ENCODE measurements at regions not wholly inside any gene's neighbourhood (a gene's known extent, or its start where the extent isn't known, plus 50 kb on each side); places are given as distances from the start of the nearest gene placed in this dataset.
"Not testable (repeated sequence)": the region's sequence is repeated elsewhere in the genome, so short reads cannot be mapped to it uniquely, and the experiment has no call there.

DNA sequence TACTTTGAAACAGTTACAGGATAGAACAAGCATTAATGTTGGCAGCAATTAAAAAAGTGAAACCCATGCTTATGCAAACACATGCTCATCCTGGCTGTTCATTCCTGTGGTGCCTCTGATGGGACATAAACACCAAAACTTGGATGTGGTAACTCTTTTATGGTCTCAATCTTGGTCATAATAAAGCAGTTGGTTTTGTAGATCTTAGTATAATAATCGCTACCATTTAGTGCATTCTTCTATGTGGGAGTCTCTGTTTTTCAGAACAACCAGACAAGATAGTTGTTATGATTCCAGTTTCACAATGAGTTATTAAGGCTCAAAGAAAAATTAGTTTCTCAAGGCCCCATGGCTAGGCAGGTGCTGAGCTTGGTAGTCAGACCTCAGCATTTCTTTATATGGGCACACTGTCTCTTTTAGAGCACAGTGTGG lies 184.0 kb downstream of the UTRN start:
- Histone ChIP-seq H3K36me3 (peaks cover 48% of the 10 kb centered on the region), H3K4me1 (replicated peaks) (no peaks in the 10 kb centered on the region; the same call in 1 of the 2 replicates), H3K27me3 (replicated peaks) (no peaks in the 10 kb centered on the region), H3K27ac (no peak overlapping the region), H3K9me3 (replicated peaks) (no peaks in the 10 kb centered on the region), H3K4me3 (no peak overlapping the region)
- no peak for DNase-seq (ENCODE audit: low read depth in 1 of 2, low spot score in 2 of 2)

DNA sequence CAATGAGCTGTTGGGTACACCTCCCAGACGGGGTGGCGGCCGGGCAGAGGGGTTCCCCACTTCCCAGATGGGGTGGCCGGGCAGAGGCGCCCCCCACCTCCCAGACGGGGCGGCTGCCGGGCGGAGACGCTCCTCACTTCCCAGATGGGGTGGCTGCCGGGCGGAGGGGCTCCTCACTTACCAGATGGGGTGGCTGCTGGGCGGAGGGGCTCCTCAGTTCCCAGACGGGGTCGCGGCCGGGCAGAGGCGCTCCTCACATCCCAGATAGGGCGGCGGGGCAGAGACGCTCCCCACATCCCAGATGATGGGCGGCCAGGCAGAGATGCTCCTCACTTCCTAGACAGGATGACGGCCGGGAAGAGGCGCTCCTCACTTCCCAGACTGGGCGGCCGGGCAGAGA lies 185.1 kb downstream of the UTRN start:
- H3K4me1 ChIP-seq (replicated peaks); H3K4me3 ChIP-seq; H3K9me3 ChIP-seq (replicated peaks); DNase-seq (ENCODE audit: low read depth in 1 of 2, low spot score in 2 of 2); H3K27me3 ChIP-seq (replicated peaks); H3K27ac ChIP-seq: not testable (repeated sequence)
- peaks cover 51% of the 10 kb centered on the region for H3K36me3 ChIP-seq

DNA sequence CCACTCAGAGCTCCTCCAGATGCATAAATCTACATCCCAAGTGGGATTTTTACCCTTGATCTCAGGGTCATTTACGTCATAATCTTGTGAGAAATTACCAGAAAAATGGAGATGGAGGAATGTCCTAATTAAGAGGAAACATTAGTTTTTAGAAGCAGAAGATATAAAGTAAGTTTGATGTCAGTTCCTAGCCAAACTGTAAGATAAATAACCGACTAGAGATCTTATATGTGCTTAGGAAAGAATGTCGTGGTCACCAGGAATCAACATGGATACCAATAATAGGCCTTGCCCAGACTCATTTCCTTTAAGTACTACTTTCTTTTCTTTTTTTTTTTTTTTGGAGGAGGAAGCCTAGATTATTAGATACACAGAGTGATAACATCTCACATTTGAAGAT lies 186.9 kb downstream of the UTRN start:
- H3K27me3 ChIP-seq (replicated peaks), result no peaks in the 10 kb centered on the region
- no peaks in the 10 kb centered on the region; the same call in 1 of the 2 replicates for H3K4me1 ChIP-seq (replicated peaks)
- peaks cover 55% of the 10 kb centered on the region for H3K36me3 ChIP-seq
- no peak for DNase-seq (ENCODE audit: low read depth in 1 of 2, low spot score in 2 of 2)
- H3K27ac ChIP-seq, result no peak overlapping the region
- no peak overlapping the region for H3K4me3 ChIP-seq
- no peaks in the 10 kb centered on the region for H3K9me3 ChIP-seq (replicated peaks)

DNA sequence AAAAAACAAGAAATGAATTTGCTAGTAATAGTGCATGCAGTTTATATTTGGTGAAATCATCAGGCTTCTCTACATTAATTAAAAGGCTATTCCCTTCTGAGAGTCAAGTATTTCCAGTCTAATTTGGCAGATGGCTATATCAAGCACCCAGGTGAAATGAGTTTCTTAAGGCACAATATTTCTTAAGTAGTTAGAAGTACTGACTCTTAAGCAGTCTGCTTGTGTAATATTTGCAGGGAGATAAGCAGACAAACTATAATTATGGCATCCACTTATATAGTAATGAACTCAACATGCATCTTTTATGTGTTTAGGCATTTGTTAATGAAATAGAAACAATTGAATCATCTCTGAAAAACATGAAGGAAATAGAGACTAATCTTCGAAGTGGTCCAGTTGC lies 189.2 kb downstream of the UTRN start:
- no peak overlapping the region for H3K27ac ChIP-seq
- H3K4me3 ChIP-seq, result no peak overlapping the region
- no peaks in the 10 kb centered on the region for H3K27me3 ChIP-seq (replicated peaks)
- DNase-seq (ENCODE audit: low read depth in 1 of 2, low spot score in 2 of 2), result no peak
- peaks cover 46% of the 10 kb centered on the region for H3K36me3 ChIP-seq
- H3K4me1 ChIP-seq (replicated peaks), result no peaks in the 10 kb centered on the region; the same call in 1 of the 2 replicates
- no peaks in the 10 kb centered on the region for H3K9me3 ChIP-seq (replicated peaks)

DNA sequence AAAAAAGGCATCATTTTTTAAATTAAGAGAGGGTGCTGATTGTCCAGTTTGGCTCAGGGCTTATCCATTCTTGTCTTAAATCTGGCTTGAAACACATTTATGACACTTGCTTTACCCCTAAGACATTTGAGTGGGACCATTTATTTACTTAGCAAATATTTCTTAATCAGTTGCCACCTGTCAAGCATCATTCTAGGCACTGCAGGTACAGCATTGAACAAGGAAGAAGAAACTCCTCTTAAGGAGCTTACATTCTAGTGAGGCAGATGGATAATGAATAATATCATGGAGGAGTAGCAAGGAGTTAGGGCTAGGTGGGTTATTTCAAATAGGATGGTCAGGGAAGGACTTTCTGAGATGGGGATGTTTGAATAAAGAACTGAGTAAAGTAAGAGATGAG lies 189.8 kb downstream of the UTRN start:
- no peaks in the 10 kb centered on the region for H3K27me3 ChIP-seq (replicated peaks)

DNA sequence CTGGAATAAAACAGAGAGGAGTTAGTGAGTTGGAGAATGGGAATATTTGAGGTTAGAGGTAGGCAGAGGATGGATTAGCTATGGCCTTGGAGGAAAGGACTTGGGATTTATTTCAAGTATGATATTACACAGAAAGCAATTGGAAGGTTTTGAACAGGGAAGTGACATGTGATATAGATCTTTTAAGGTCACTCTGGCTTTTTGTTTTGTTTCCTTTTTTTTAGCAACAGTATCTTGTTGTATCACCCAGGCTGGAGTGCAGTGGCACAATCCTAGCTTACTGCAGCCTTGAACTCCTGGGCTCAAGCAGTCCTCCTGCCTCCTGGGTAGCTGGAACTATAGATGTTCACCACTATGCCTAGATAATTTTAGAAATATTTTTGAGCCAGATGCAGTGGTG lies 190.3 kb downstream of the UTRN start:
- DNase-seq (ENCODE audit: low read depth in 1 of 2, low spot score in 2 of 2), result no peak
- H3K4me3 ChIP-seq, result no peak overlapping the region
- H3K27ac ChIP-seq, result no peak overlapping the region
- H3K4me1 ChIP-seq (replicated peaks), result peaks cover 10% of the 10 kb centered on the region
- H3K36me3 ChIP-seq, result peaks cover 56% of the 10 kb centered on the region
- no peaks in the 10 kb centered on the region for H3K9me3 ChIP-seq (replicated peaks)
- no peaks in the 10 kb centered on the region for H3K27me3 ChIP-seq (replicated peaks)

More for the DNA sequence above, 189.8 kb downstream of the UTRN start:
- no peak for DNase-seq (ENCODE audit: low read depth in 1 of 2, low spot score in 2 of 2)
- Histone ChIP-seq H3K9me3 (replicated peaks) (no peaks in the 10 kb centered on the region), H3K27ac (no peak overlapping the region), H3K36me3 (peaks cover 51% of the 10 kb centered on the region), H3K4me1 (replicated peaks) (peaks cover 5% of the 10 kb centered on the region), H3K4me3 (no peak overlapping the region)

DNA sequence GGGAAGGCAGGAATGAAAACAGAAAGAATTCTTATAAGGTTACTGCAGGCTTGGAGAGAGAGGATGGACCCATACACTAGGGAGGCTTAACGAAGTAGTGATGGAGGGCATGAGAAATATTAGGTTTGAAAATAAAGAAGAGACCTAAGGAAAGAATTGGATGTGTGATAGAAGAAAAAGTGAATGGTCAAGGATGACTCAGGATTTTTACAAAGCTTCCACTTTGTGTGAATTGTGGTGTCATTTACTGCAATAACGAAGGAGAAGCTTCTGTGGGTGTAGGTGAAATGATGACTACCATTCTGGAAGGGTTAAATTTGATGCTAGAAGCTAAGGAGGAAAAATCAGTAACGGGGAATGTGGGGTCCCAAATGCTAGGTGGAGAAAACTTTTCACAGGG lies 191.2 kb downstream of the UTRN start:
- Histone ChIP-seq H3K4me1 (replicated peaks) (peaks cover 10% of the 10 kb centered on the region), H3K27ac (no peak overlapping the region), H3K36me3 (peaks cover 64% of the 10 kb centered on the region), H3K9me3 (replicated peaks) (no peaks in the 10 kb centered on the region), H3K27me3 (replicated peaks) (no peaks in the 10 kb centered on the region), H3K4me3 (no peak overlapping the region)
- DNase-seq (ENCODE audit: low read depth in 1 of 2, low spot score in 2 of 2), result no peak

DNA sequence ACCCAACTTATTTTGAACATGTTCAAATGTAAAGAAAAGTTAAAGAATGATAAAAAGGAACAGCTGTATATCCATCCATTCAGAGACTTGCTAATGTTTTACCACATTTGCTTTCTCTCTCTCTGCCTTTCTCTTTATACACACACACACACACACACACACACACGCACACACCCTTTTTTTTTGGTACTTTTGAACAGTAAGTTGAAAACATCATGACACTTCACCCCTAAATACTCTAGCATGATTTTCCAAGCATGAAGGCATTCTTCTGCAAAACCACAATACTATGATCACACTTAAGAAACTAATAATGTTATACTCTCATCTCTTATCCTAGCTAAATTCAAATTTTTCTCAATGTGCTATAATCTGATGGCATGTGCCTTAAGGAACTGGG lies 192.3 kb downstream of the UTRN start:
- no peaks in the 10 kb centered on the region for H3K9me3 ChIP-seq (replicated peaks)
- DNase-seq (ENCODE audit: low read depth in 1 of 2, low spot score in 2 of 2), result no peak
- H3K36me3 ChIP-seq, result peaks cover 57% of the 10 kb centered on the region
- H3K4me1 ChIP-seq (replicated peaks), result peaks cover 10% of the 10 kb centered on the region
- H3K27me3 ChIP-seq (replicated peaks), result no peaks in the 10 kb centered on the region
- no peak overlapping the region for H3K27ac ChIP-seq
- H3K4me3 ChIP-seq, result no peak overlapping the region

DNA sequence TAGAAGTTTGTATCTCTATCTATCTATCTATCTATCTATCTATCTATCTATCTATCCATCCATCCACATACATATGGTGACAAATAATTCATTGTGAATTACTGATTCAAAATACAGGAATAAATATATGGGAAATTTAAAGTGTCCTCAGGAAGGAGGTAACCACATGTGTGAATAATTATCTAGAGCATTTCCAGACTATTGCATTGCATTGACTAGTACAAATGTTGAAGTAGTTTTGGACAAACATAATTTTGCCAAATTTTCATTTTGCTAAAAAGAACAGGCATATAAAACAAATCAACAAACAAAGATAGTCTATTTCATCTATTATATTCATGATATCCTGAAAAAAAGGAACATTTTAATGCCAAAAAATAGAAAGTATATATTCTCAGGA lies 192.7 kb downstream of the UTRN start:
- no peaks in the 10 kb centered on the region for H3K27me3 ChIP-seq (replicated peaks)
- peaks cover 10% of the 10 kb centered on the region for H3K4me1 ChIP-seq (replicated peaks)
- peaks cover 60% of the 10 kb centered on the region for H3K36me3 ChIP-seq
- no peak for DNase-seq (ENCODE audit: low read depth in 1 of 2, low spot score in 2 of 2)
- H3K9me3 ChIP-seq (replicated peaks), result no peaks in the 10 kb centered on the region
- H3K4me3 ChIP-seq, result no peak overlapping the region
- no peak overlapping the region for H3K27ac ChIP-seq

DNA sequence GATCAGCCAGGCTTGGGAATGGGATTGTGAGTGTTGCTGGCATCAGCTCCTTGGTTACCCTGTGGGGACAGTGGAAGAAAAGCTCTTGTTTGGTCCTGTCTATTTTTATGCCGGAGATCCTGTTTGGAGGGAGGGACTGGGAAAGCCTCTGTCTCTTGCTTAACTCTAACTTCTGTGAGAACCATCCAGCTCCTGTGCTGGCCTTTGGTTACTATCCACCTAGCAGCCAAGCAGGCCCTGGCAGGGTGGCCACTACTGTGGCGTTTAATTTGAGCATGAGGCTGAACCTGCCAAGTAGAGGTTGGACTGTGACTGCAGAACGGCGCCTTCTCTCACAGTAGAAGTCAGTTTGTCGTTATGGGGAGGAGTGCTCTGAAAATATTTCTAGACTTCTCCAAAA lies 193.3 kb downstream of the UTRN start:
- DNase-seq (ENCODE audit: low read depth in 1 of 2, low spot score in 2 of 2), result no peak
- no peak overlapping the region for H3K27ac ChIP-seq
- no peak overlapping the region for H3K4me3 ChIP-seq
- H3K27me3 ChIP-seq (replicated peaks), result no peaks in the 10 kb centered on the region
- no peaks in the 10 kb centered on the region for H3K9me3 ChIP-seq (replicated peaks)
- peaks cover 10% of the 10 kb centered on the region for H3K4me1 ChIP-seq (replicated peaks)
- H3K36me3 ChIP-seq, result peaks cover 62% of the 10 kb centered on the region

DNA sequence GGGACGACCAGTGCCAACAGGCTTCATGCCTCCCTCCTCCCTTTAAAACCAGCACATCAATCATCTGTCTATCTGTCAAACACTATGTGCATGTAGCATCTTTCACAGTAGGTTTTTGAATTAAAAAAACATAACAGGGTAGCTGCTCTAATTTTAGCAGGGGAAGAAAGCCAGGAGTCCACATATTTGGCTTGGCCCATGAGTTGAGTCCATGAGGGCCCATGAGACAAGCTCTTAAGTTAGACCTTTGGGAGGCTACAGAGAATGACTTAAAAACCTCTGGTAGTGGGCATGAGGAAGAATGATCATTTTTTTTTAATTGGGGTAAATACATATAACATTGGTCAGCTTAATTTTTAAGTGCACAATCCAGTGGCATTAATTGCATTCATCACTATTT lies 194.9 kb downstream of the UTRN start:
- no peak for DNase-seq (ENCODE audit: low read depth in 1 of 2, low spot score in 2 of 2)
- Histone ChIP-seq H3K27me3 (replicated peaks) (no peaks in the 10 kb centered on the region), H3K4me3 (no peak overlapping the region), H3K9me3 (replicated peaks) (no peaks in the 10 kb centered on the region), H3K4me1 (replicated peaks) (peaks cover 10% of the 10 kb centered on the region), H3K36me3 (peaks cover 56% of the 10 kb centered on the region), H3K27ac (no peak overlapping the region)

DNA sequence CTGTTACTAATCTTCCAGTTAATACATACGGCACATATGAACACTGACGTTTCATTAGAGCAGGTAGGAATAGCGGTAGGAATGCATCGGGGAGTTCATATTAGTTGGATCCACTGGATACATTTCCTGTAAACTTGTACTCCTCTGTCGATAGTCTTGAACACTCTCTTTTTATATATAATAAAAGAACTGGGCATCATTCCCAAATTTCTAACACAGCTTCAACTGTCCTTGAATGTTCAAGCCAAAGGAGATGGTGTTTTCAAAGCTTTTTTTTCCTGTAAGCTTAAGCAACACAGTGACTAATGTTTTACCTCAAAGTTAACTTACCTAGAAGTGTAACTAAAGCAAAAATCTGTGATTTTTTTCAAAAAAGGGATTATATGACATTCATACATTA lies 195.3 kb downstream of the UTRN start:
- no peak for DNase-seq (ENCODE audit: low read depth in 1 of 2, low spot score in 2 of 2)

DNA sequence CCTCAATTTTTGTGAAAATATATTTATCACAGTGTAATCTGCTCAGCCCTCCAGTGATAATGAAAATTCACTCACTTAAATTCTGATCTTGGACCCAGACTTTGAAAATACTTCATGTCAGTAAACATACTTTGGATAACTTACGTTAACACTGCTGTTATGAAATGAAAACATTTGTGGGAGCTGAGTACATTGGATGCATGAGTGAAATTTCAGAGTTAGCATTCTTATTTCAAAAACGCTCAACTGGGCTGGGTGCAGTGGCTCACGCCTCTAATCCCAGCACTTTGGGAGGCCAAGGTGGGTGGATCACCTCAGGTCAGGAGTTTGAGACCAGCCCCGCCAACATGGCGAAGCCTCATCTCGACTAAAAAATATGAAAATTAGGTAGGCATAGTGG lies 196.4 kb downstream of the UTRN start:
- no peak for DNase-seq (ENCODE audit: low read depth in 1 of 2, low spot score in 2 of 2)
- Histone ChIP-seq H3K27ac (no peak overlapping the region), H3K4me3 (no peak overlapping the region)

More for the DNA sequence above, 195.3 kb downstream of the UTRN start:
- Histone ChIP-seq H3K27me3 (replicated peaks) (no peaks in the 10 kb centered on the region), H3K4me3 (no peak overlapping the region), H3K36me3 (peaks cover 55% of the 10 kb centered on the region), H3K27ac (no peak overlapping the region), H3K4me1 (replicated peaks) (peaks cover 10% of the 10 kb centered on the region), H3K9me3 (replicated peaks) (no peaks in the 10 kb centered on the region)

DNA sequence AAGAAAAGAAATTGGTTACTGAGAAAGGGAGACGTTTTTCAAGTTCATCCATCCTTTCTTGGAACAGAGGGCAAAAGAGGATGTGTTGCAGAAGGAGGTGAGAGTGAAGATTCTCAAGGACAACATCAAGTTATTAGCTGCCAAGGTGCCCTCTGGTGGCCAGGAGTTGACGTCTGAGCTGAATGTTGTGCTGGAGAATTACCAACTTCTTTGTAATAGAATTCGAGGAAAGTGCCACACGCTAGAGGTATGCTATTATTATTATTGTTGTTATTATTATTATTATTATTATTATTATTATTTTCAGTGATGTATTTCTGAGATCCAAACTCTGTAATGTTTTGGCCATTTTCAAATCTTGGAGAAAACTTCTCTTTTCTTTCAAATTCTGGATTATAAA lies 197.0 kb downstream of the UTRN start:
- peaks cover 55% of the 10 kb centered on the region for H3K36me3 ChIP-seq
- H3K9me3 ChIP-seq (replicated peaks), result no peaks in the 10 kb centered on the region
- no peaks in the 10 kb centered on the region for H3K27me3 ChIP-seq (replicated peaks)
- H3K4me3 ChIP-seq, result no peak overlapping the region
- DNase-seq (ENCODE audit: low read depth in 1 of 2, low spot score in 2 of 2), result peak; percentile 59 to 66
- peaks cover 16% of the 10 kb centered on the region for H3K4me1 ChIP-seq (replicated peaks)
- H3K27ac ChIP-seq, result no peak overlapping the region

More for the DNA sequence above, 196.4 kb downstream of the UTRN start:
- no peaks in the 10 kb centered on the region for H3K27me3 ChIP-seq (replicated peaks)
- peaks cover 16% of the 10 kb centered on the region for H3K4me1 ChIP-seq (replicated peaks)
- H3K9me3 ChIP-seq (replicated peaks), result no peaks in the 10 kb centered on the region
- H3K36me3 ChIP-seq, result peaks cover 57% of the 10 kb centered on the region

DNA sequence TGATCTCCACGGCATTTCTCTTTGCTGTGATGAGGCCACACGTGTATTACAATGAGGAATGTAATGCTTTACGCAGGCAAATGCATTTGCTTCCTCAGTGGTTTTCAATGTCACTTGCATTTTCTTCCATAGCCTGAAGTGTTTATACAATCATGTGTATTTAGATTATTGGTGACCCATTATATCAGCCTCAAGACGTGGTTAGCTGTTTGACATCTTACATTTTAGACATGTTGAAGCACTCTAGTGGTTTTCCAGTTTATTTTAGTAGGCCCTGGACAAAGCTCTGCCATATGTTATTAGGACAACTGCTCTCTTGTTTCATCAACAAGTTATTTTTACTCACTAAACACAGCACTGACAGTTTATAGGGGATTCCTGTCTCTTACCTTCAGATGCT lies 200.4 kb downstream of the UTRN start:
- H3K9me3 ChIP-seq (replicated peaks), result no peaks in the 10 kb centered on the region
- H3K4me1 ChIP-seq (replicated peaks), result peaks cover 5% of the 10 kb centered on the region
- no peaks in the 10 kb centered on the region for H3K27me3 ChIP-seq (replicated peaks)
- H3K36me3 ChIP-seq, result peaks cover 67% of the 10 kb centered on the region
- no peak overlapping the region for H3K27ac ChIP-seq
- no peak overlapping the region for H3K4me3 ChIP-seq
- DNase-seq (ENCODE audit: low read depth in 1 of 2, low spot score in 2 of 2), result peak in 1 of 2 experiments; percentile 74

Measured in SJSA1 (cell line).